C4-2B (cell line): ENCODE measurements at regions not wholly inside any gene's neighbourhood (a gene's known extent, or its start where the extent isn't known, plus 50 kb on each side); places are given as distances from the start of the nearest gene placed in this dataset.

Experiments used
- H3K27ac ChIP-seq: fragments of 450-650 bp; 2 replicates; pipeline ENCODE4 v1.5.1; 2017
- ZFX ChIP-seq: fragments of 450-650 bp; IDR thresholded peaks from 2 replicates; pipeline ENCODE4 v1.6.1; 2017
- TF ChIP-seq, protein P1 (sequence below): fragments of 450-650 bp; conservative IDR thresholded peaks from 2 replicates; pipeline ENCODE4 v1.5.1; 2017; ENCODE audit warnings: mild to moderate bottlenecking

GRCh38 chr7:22668971-22669401 lies 58.0 kb upstream of the IL6 start:
- TF ChIP-seq, protein P1, sequence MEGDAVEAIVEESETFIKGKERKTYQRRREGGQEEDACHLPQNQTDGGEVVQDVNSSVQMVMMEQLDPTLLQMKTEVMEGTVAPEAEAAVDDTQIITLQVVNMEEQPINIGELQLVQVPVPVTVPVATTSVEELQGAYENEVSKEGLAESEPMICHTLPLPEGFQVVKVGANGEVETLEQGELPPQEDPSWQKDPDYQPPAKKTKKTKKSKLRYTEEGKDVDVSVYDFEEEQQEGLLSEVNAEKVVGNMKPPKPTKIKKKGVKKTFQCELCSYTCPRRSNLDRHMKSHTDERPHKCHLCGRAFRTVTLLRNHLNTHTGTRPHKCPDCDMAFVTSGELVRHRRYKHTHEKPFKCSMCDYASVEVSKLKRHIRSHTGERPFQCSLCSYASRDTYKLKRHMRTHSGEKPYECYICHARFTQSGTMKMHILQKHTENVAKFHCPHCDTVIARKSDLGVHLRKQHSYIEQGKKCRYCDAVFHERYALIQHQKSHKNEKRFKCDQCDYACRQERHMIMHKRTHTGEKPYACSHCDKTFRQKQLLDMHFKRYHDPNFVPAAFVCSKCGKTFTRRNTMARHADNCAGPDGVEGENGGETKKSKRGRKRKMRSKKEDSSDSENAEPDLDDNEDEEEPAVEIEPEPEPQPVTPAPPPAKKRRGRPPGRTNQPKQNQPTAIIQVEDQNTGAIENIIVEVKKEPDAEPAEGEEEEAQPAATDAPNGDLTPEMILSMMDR: no peak
- no peak for TF ChIP-seq ZFX
- H3K27ac ChIP-seq: no peak overlapping the region

GRCh38 chr7:22667562-22668239 lies 59.3 kb upstream of the IL6 start:
- TF ChIP-seq, protein P1: no peak
- no peak for TF ChIP-seq ZFX
- H3K27ac ChIP-seq: peak overlapping the region; percentile 4; the same call in 1 of the 2 replicates

DNA sequence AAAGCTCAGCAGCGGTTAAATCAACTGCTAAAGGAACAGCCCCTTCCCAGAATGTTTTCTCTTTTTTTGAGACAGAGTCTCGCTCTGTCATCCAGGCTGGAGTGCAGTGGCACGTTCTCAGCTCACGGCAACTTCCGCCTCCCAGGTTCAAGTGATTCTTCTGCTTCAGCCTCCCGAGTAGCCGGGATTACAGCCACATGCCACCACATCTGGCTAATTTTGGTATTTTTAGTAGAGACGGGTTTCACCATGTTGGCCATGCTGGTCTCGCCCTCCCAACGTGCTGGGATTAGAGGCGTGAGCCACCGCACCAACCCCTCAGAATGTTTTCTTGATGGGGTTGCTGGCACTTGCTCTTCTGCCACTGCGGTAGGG lies 59.8 kb upstream of the IL6 start:
- TF ChIP-seq, protein P1: no peak
- peak overlapping the region; percentile 4; the same call in 1 of the 2 replicates for H3K27ac ChIP-seq

GRCh38 chr7:22666732-22667131 lies 60.3 kb upstream of the IL6 start:
- no peak for TF ChIP-seq ZFX
- TF ChIP-seq, protein P1: no peak
- no peak overlapping the region for H3K27ac ChIP-seq

GRCh38 chr7:22665923-22666322 lies 61.1 kb upstream of the IL6 start:
- no peak for TF ChIP-seq ZFX
- TF ChIP-seq, protein P1: no peak
- H3K27ac ChIP-seq: no peak overlapping the region

GRCh38 chr7:22664988-22665798 lies 61.8 kb upstream of the IL6 start:
- TF ChIP-seq, protein P1: no peak
- TF ChIP-seq ZFX: no peak
- no peak overlapping the region for H3K27ac ChIP-seq

GRCh38 chr7:22663721-22664120 lies 63.3 kb upstream of the IL6 start:
- TF ChIP-seq, protein P1: no peak
- no peak for TF ChIP-seq ZFX
- no peak overlapping the region for H3K27ac ChIP-seq
